Glomerular visceral epithelial cell (primary cell): ENCODE measurements at regions not wholly inside any gene's neighbourhood (a gene's known extent, or its start where the extent isn't known, plus 50 kb on each side); places are given as distances from the start of the nearest gene placed in this dataset.

Experiments used
- DNase-seq: peaks from one replicate; pipeline ENCODE4 v3.0.0-alpha.2; 2016; ENCODE audit errors: extremely low spot score

- DNase-seq, result no peak
Measured at GRCh38 chr4:138925495-138925894, 90.1 kb upstream of the NOCT start.

DNA sequence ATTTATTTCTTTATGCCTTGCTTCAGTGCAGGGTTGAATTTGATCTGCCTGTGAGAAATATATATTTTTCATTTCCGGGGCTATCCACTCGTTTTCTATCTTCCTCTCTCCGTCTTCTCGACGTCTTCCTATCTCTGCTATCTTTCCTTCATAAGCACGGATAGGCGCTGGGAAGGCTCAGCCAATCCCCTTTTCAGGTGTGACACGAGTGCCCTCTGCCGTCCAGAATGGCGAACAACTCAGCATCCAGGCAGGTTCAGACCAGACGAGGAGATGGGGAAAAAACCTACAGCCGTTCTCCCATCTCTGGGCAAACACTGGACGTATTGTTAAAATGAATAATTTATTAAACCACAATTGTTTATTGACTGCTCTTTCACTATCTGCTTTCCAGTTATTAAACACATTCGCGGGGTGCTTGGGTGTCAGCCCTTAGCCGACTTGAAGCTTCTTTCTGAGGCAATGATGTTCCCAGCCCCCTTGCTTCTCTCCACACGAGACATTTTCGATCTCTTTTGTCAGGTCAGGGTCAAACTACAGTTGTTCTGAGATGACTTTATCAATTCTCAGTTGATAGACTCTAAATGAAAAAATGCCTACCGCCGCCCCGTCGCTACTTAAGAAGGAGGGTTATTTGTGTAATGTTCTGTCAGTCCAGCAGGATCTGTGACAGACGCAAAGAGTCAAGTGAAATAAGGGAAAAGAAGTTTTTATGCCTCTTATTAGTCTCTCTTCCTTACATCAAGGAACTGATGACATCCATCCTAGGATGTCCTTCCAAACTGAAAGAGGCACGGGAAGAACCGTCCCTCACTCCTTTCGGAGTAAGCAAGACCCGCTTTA, 96.3 kb upstream of the NOCT start:
- DNase-seq, result peak; percentile 85

GRCh38 chr4:138918169-138918869, 97.3 kb upstream of the NOCT start:
- DNase-seq, result no peak

DNA sequence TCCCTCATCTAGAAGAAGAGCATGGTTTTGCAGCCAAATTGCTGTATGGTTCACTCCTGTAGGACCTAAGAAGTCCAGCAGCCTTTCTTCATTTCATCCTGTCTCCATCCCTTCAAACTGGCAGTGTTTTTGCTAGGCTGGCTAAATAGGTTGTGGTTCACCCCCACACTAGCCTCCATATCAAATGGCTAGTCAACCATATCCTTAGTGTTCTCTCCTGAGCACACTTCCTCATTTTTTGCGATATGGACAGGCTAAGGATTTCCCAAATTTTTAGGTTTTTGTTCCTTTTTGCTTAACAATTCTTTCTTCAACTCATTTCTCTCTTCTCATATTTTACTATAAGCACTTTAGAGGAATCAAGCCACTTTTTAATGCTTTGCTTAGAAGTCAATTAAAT, 98.8 kb upstream of the NOCT start:
- peak; percentile 36 for DNase-seq

DNA sequence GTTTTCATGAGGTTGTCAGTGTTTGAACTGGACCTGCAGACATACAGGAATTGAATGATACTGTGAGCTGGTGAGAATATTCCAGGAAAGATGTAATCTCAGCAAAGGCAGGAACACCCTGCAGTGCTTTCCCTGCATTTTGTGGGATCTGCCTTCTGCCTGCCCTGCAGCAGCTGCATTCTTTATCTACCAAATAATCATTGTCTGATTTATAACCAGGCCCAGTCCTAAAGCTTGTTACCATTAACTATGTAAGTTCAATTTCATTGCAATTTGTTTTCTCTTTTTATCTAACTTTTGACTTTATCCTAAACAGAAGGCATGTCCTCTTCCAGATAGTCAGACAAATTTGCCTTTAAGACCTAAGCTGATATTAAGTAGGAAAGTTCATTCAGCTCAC, 99.8 kb upstream of the NOCT start:
- DNase-seq, result no peak

- no peak for DNase-seq
Measured at GRCh38 chr4:138912704-138913340, 102.8 kb upstream of the NOCT start.

DNA sequence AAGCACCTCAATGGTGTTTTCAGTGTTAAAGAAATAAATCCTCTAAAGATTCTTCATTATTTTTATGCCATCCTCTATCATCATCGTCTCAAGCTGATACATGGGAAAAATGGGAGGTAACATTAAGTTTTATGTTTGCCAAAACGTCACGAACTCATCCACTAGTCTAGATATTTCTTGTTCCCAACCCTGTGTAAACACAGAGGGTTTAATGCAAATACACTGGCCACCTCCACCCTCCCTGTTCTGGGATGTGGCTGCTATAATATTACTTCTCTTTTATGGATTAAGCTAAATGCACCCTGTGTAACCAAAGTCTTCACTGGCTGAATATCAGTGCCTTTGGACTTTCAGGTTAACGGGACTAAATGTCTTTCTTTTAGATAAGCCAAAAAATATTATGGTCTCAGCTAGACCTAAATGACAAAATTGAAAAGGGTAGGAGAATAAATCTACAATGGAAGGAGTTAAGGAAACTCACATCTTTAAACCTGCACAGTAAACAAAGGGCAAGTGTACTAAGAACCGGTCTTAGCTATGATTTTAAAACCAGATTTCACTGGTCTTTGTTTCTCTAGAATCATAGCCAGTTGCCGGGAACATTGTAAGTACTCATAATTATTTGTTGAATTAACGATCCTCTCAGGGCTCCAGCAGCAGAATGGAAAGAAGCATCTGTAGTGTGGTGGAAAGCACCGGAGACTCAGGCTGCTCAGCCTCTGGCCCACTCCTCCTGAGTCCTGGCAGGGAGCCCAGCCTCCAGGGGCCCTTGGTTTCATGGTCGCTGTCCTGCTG, 103.5 kb upstream of the NOCT start:
- DNase-seq, result no peak

DNA sequence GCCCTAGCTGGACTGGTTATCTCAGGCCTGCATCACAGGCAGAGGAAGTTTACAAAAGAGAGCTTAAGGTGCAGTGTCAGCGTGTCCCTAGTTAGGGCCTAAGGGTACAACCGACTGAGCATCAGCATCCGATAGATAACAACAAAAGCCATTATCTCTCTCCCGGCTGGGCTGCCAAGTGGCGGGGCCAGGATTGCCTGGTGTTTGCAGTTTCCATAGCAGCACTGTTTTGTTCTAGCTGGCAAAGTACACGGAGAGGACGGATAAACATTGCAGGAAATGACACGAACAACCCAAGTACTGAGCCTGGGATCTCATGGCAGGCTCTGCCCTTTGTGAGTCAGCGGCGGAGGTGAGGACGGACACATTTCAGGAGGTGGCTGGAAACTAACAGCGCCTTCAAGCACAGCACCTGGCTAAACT, 104.7 kb upstream of the NOCT start:
- peak; percentile 75 for DNase-seq

GRCh38 chr4:138910195-138910913, 105.2 kb upstream of the NOCT start:
- peak; percentile 62 for DNase-seq

GRCh38 chr4:138909587-138909986, 106.0 kb upstream of the NOCT start:
- DNase-seq, result no peak

DNA sequence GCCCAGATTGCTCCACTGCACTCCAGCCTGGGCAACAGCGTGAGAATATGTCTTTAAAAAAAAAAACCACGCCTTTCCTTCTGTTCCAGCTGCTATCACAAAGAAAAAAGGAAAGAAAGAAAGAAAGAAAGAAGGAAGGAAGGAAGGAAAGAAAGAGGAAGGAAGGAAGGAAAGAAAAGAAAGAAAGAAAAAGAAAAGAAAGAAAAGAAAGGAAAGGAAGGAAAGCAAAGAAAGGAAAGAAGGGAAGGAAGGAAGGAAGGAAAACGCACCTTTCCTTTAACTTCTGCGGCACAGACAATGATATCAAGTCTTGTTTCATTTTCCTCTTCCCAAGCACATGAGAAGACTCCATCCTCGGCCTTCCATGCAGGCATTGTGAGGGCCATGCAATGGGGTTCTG, 107.4 kb upstream of the NOCT start:
- no peak for DNase-seq

DNA sequence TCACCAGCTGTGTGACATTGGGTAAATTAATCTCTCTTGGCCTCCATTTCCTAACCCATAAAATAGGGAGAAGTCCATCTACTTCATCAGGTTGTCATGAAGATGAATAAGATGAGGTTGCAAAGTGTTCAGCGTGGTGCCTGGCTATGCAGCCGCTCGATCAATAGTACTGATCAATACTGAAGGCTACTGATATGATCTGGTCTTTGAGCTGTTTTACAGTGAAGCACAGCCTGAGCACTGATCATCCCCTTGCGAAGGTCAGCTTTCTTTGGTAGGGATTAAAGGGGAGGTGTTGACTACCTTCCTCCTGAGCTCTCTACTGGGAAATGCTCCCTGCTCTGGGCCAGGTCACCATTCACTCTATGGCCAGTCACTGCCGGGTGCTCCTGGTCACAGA, 108.4 kb upstream of the NOCT start:
- no peak for DNase-seq

DNA sequence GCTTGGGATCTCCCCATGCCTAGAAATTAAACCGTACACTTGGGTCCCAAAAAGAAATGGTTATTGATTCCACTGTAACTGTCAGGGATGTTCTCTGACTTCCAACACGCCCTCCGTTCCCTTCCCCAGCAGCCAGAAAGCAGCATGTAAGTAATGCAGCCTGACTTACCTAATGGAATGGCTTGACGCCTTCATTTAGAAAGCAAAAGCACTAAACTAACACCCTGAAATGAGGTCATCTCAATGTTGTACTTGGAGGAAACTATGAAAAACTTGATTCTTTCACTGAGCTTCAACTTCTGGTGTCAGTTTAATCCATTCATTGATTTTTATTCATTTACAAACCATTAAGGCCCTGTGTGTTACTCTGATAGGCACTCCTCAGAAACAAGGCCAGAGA, 110.8 kb upstream of the NOCT start:
- DNase-seq, result no peak

DNA sequence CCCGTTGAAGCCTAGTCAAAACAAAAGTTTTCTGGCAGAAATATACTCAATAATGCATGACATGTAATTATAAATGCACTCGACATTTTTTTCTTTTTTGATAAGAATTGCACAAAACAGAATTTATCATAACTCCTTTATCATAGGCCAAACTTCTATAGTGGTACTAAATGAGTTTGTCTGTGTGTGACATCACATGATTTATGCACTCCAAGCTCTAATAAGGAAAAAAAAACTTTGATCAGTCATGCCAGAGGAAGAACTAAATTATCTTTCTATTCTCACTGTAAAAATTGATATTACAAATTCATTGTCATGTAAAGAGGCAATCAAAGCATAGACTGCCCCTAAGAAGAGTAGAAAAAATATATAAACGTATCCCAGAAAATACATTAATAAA, 112.4 kb upstream of the NOCT start:
- DNase-seq, result no peak

GRCh38 chr4:138902705-138903104, 112.9 kb upstream of the NOCT start:
- DNase-seq, result no peak

DNA sequence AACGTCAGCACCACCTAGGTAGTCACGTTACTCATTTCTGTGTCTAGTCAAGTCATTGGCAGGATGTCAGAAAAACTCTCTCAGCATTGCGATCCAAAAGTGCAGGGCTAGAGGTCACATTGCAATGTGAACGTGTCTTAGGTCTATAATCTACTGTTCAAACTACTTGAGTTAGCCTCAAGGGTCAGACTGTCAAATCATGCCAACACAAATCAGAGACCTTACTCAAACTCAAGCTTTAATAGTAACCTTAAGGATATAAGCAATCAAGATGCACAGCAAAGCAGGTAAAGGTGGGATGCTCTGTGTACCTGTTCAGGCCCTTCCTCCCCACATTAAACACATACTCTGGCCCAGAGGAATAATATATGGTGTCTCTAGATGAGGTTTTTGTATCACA, 114.4 kb upstream of the NOCT start:
- no peak for DNase-seq

DNA sequence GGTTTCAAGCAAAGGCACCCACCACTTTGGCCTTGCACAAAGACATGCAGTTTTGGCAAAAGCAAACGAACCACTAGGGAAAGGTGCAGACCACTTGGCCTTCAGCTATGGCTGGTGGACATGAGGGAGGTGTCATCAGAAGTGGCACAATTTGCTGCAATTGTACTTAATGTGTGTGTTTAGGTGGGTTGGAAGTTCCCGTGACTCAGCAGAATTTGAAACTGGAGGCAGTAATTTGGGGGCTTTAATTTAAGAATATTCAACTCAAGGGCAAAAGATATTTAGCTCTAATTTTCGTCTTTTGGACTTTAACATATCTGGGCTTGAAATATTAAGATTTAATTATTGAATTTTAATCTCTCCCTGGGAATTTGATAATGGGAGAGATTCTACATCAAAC, 115.6 kb upstream of the NOCT start:
- no peak for DNase-seq

GRCh38 chr4:138898282-138898681, 117.3 kb upstream of the NOCT start:
- no peak for DNase-seq

DNA sequence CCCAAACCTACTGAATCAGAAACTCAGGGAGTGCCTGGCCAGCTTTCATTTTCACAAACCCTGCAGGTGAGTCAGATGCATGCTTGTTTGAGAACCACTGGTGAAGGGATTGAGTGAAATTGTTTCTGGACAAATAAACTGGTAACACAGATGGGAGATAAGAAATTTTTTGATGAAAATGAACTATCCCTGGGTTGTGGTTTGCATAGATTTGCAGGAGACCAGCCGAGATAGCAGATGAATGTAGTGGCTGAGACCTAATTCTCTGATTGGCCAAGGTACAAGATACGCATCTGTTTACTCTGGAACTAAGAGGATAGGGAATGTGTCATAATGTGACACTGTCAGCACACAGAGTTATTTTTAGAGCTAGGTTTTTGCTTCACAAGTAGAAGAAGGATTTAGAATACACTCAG, 117.8 kb upstream of the NOCT start:
- peak; percentile 24 for DNase-seq

DNA sequence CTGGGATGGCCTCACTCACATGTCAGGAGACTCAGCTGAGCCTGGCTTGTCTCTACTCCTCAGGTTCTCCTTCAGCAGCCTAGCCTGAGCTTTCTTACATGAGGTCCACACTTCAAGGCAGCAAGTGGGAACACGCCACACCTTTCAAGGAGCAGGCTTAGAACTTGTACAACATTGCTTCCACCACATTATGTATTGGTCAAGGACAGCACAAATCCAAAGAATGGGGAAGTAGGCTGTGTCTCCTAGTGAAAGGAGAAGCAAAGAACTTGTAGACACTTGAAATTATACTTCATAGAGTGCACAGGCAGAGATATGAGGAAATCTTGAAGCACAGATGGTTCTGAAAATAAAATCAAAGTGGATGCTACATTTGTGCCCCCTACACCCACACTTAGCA, 120.9 kb upstream of the NOCT start:
- no peak for DNase-seq

DNA sequence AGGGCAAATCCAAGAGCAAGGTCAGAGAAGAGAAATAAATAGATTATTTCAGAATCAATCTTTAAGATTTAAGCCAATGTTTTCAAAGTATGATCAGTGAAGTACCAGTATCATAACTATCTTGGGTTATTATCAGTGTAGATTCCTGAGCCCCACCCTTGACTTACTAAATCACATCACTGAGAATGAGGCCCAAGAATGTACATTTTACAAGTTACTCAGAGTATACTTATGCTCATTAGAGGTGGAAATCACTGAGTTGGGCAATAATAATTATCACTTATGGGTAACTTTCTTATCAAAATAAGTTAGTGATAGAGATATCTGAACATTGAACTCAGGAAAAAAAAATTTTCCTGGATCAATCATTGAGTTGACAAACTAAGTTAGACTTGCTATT, 121.6 kb upstream of the NOCT start:
- DNase-seq, result no peak
